ENCODE measurements at regions not wholly inside any gene's neighbourhood (a gene's known extent, or its start where the extent isn't known, plus 50 kb on each side); places are given as distances from the start of the nearest gene placed in this dataset.

DNA sequence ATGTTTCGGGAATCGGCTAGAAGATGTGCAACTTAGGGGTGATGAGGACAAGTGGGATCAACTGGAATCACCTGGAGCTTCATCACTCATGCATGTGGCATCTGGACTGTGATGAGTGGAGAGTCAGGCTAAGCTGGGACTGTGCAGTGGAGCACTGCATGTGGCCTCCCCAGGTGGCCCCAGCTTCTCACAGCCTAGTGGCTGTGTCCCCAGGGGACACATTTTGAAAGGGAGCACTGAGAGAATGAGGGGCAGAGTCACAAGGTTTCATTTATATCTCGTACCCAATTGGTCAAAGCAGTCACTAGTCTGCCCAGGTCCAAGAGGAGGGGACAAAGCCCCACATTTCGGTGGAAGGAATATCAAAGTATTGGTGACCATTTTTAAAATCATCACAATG is 54.8 kb upstream of the TCF7L2 start:
- DNase-seq = no peak
- H3K36me3 ChIP-seq (replicated peaks in 1 of 2; ENCODE audit: control insufficient read depth in 1 of 2, insufficient read depth in 2 of 2, low read length in 2 of 2) = no peaks in the 10 kb centered on the region

DNA sequence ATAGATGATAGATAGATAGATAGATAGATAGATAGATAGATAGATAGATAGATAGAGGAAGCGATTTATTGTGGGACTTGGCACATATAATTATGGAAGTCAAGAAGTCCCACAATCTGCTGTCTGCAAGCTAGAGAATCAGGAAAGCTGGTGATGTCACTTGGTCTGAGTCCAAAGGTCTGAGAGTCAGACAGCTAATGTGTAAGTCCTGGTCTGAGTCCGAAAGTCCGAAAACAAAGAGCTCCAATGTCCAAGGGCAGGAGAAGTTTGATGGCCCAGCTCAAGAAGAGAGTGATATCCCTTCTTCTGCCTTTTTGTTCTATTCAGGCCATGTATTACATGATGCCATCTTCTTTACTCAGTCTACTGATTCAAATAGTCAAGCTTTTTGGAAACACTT is 53.8 kb upstream of the TCF7L2 start:
- 97% methylated on average over 2 of the region's 3 CpGs for WGBS (ENCODE audit: insufficient coverage)
- Mint-ChIP-seq H3K27ac (no peak overlapping the region), H3K36me3 (no peaks in the 10 kb centered on the region), H3K27me3 (ENCODE audit: low read depth in 3 of 3) (peaks cover 2 to 7% (median 4%) of the 10 kb centered on the region in 3 donors), H3K4me1 (peaks cover 11% of the 10 kb centered on the region), H3K4me3 (no peak overlapping the region), H3K9me3 (peaks cover 4 to 13% (median 8%) of the 10 kb centered on the region in 7 donors)
- Histone ChIP-seq H3K4me3 (replicated peaks in 1 of 3; ENCODE audit: low read depth in 2 of 3, low read length in 3 of 3) (no peak overlapping the region), H3K4me2 (replicated peaks; ENCODE audit: extremely low read depth, low read length, poor library complexity, severe bottlenecking) (no peak overlapping the region), H3K4me1 (ENCODE audit: control insufficient read depth in 1 of 2, insufficient read depth in 2 of 2, low read length in 2 of 2) (peaks cover 4% of the 10 kb centered on the region in 2 donors), H4K20me1 (ENCODE audit: insufficient read depth, low read length) (no peaks in the 10 kb centered on the region), H3K27ac (ENCODE audit: low read depth in 1 of 2, low read length in 2 of 2) (no peak overlapping the region), H3K9ac (ENCODE audit: insufficient read depth, low read length, poor library complexity, severe bottlenecking) (no peak overlapping the region), H3K36me3 (replicated peaks in 1 of 2; ENCODE audit: control insufficient read depth in 1 of 2, insufficient read depth in 2 of 2, low read length in 2 of 2) (no peaks in the 10 kb centered on the region), H3K27me3 (ENCODE audit: control insufficient read depth in 2 of 2, insufficient read depth in 2 of 2, low read length in 2 of 2) (no peaks in the 10 kb centered on the region), H3K9me3 (replicated peaks in 1 of 2; ENCODE audit: control insufficient read depth in 1 of 2, insufficient read depth in 1 of 2, low read length in 2 of 2) (no peaks in the 10 kb centered on the region), H3K79me2 (ENCODE audit: insufficient read depth, low read length) (no peaks in the 10 kb centered on the region), H2AFZ (ENCODE audit: insufficient read depth, low read depth, low read length, poor library complexity, severe bottlenecking) (no peak overlapping the region)
- no peak for DNase-seq
- TF ChIP-seq, protein P1, sequence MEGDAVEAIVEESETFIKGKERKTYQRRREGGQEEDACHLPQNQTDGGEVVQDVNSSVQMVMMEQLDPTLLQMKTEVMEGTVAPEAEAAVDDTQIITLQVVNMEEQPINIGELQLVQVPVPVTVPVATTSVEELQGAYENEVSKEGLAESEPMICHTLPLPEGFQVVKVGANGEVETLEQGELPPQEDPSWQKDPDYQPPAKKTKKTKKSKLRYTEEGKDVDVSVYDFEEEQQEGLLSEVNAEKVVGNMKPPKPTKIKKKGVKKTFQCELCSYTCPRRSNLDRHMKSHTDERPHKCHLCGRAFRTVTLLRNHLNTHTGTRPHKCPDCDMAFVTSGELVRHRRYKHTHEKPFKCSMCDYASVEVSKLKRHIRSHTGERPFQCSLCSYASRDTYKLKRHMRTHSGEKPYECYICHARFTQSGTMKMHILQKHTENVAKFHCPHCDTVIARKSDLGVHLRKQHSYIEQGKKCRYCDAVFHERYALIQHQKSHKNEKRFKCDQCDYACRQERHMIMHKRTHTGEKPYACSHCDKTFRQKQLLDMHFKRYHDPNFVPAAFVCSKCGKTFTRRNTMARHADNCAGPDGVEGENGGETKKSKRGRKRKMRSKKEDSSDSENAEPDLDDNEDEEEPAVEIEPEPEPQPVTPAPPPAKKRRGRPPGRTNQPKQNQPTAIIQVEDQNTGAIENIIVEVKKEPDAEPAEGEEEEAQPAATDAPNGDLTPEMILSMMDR (IDR thresholded peaks at IDR 0.05) = no peak
- intact Hi-C loops (cut with micrococcal nuclease) = no loop called here

More for the DNA sequence above, 54.8 kb upstream of the TCF7L2 start:
- Mint-ChIP-seq H3K9me3 (peaks cover 4 to 13% (median 8%) of the 10 kb centered on the region in 7 donors), H3K4me1 (peaks cover 11% of the 10 kb centered on the region), H3K36me3 (no peaks in the 10 kb centered on the region), H3K27ac (no peak overlapping the region), H3K4me3 (no peak overlapping the region), H3K27me3 (ENCODE audit: low read depth in 3 of 3) (peaks cover 2 to 5% (median 4%) of the 10 kb centered on the region in 3 donors)
- H2AFZ ChIP-seq (ENCODE audit: insufficient read depth, low read depth, low read length, poor library complexity, severe bottlenecking) = no peak overlapping the region
- H3K79me2 ChIP-seq (ENCODE audit: insufficient read depth, low read length) = no peaks in the 10 kb centered on the region
- no peaks in the 10 kb centered on the region for H3K9me3 ChIP-seq (replicated peaks in 1 of 2; ENCODE audit: control insufficient read depth in 1 of 2, insufficient read depth in 1 of 2, low read length in 2 of 2)
- TF ChIP-seq, protein P1 (IDR thresholded peaks at IDR 0.05) = no peak
- WGBS (ENCODE audit: insufficient coverage) = 100% methylated on average over 1 of the region's 4 CpGs
- H3K27ac ChIP-seq (ENCODE audit: low read depth in 1 of 2, low read length in 2 of 2) = no peak overlapping the region
- no peak overlapping the region for H3K9ac ChIP-seq (ENCODE audit: insufficient read depth, low read length, poor library complexity, severe bottlenecking)
- no peak overlapping the region for H3K4me2 ChIP-seq (replicated peaks; ENCODE audit: extremely low read depth, low read length, poor library complexity, severe bottlenecking)
- no peaks in the 10 kb centered on the region for H3K27me3 ChIP-seq (ENCODE audit: control insufficient read depth in 2 of 2, insufficient read depth in 2 of 2, low read length in 2 of 2)
- H3K4me3 ChIP-seq (replicated peaks in 1 of 3; ENCODE audit: low read depth in 2 of 3, low read length in 3 of 3) = no peak overlapping the region
- H4K20me1 ChIP-seq (ENCODE audit: insufficient read depth, low read length) = no peaks in the 10 kb centered on the region
- intact Hi-C loops (cut with micrococcal nuclease) = no loop called here
- H3K4me1 ChIP-seq (ENCODE audit: control insufficient read depth in 1 of 2, insufficient read depth in 2 of 2, low read length in 2 of 2) = peaks cover 4% of the 10 kb centered on the region in 2 donors
